Glutamatergic neuron (in vitro differentiated cells): ENCODE measurements at regions not wholly inside any gene's neighbourhood (a gene's known extent, or its start where the extent isn't known, plus 50 kb on each side); places are given as distances from the start of the nearest gene placed in this dataset.

ENCODE experiments used
- DNase-seq: peaks from one replicate; pipeline ENCODE4 v3.0.0; 2022
- H3K27ac Mint-ChIP-seq: one replicate; pipeline ENCODE4 v1.8.0; 2020; ENCODE audit warnings: mild to moderate bottlenecking, mixed read lengths, inconsistent platforms; ENCODE audit not compliant: unreplicated experiment
- H3K27me3 Mint-ChIP-seq: one replicate; pipeline ENCODE4 v1.8.0; 2020; ENCODE audit warnings: mild to moderate bottlenecking, moderate library complexity, mixed read lengths, inconsistent platforms; ENCODE audit not compliant: unreplicated experiment
- H3K36me3 Mint-ChIP-seq: one replicate; pipeline ENCODE4 v1.8.0; 2020; ENCODE audit warnings: mild to moderate bottlenecking, mixed read lengths, inconsistent platforms; ENCODE audit not compliant: unreplicated experiment
- H3K4me1 Mint-ChIP-seq: one replicate; pipeline ENCODE4 v1.8.0; 2020; ENCODE audit warnings: mild to moderate bottlenecking, low read depth, mixed read lengths, inconsistent platforms; ENCODE audit not compliant: unreplicated experiment
- H3K4me3 Mint-ChIP-seq: one replicate; pipeline ENCODE4 v1.8.0; 2020; ENCODE audit warnings: mild to moderate bottlenecking, mixed read lengths, inconsistent platforms; ENCODE audit not compliant: unreplicated experiment
- H3K9me3 Mint-ChIP-seq: one replicate; pipeline ENCODE4 v1.8.0; 2020; ENCODE audit warnings: mild to moderate bottlenecking, moderate library complexity, mixed read lengths, inconsistent platforms; ENCODE audit not compliant: unreplicated experiment
- TF ChIP-seq, protein P1 (sequence below): fragments of 200-600 bp; sonication (generic); IDR thresholded peaks from one replicate; pipeline ENCODE4 v1.5.0; 2021; ENCODE audit not compliant: partially characterized antibody, unreplicated experiment

DNA sequence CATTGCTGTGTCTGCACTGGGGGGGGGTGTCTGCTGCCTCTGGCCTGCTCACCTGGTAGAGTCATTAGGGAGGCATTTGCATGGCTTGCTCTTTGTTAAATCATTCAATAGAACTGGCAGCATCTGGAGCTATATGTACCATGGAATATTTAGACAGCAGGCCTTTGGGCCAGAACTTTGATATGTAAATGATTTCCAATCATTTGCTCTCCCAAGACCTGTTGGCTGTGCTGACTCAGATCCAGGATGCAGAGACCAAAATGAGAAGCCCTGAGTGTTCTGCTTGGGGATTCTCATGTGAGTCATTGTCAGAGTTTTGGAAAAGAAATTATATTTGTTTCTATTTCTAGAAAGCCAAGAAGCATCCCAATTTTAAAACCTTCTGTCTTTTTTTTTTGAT lies 257.6 kb upstream of the IGFBP3 start:
- Mint-ChIP-seq H3K4me3 (no peak overlapping the region), H3K27ac (no peak overlapping the region), H3K36me3 (peaks cover 8% of the 10 kb centered on the region), H3K4me1 (no peaks in the 10 kb centered on the region), H3K9me3 (no peaks in the 10 kb centered on the region), H3K27me3 (no peaks in the 10 kb centered on the region)
- DNase-seq: no peak
- TF ChIP-seq, protein P1, sequence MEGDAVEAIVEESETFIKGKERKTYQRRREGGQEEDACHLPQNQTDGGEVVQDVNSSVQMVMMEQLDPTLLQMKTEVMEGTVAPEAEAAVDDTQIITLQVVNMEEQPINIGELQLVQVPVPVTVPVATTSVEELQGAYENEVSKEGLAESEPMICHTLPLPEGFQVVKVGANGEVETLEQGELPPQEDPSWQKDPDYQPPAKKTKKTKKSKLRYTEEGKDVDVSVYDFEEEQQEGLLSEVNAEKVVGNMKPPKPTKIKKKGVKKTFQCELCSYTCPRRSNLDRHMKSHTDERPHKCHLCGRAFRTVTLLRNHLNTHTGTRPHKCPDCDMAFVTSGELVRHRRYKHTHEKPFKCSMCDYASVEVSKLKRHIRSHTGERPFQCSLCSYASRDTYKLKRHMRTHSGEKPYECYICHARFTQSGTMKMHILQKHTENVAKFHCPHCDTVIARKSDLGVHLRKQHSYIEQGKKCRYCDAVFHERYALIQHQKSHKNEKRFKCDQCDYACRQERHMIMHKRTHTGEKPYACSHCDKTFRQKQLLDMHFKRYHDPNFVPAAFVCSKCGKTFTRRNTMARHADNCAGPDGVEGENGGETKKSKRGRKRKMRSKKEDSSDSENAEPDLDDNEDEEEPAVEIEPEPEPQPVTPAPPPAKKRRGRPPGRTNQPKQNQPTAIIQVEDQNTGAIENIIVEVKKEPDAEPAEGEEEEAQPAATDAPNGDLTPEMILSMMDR: no peak

DNA sequence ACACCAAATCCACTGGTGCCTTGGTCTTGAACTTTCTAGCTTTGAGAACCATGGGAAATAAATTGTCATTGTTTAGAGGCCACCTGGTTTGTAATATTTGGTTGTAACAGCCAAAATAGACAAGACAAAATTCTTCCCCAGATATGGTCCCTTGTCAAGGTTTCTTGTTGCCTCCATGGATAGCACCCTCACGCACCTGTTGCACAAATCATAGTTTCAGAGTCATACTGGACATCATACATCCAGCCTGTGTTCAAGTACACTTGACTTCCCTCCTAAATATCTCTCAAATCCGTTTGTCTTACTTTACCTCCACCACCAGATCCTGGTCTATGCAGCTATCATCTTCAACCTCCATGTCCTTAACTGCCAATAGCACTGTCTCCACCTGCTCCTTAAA lies 256.7 kb upstream of the IGFBP3 start:
- Mint-ChIP-seq H3K9me3 (no peaks in the 10 kb centered on the region), H3K36me3 (peaks cover 8% of the 10 kb centered on the region), H3K27me3 (no peaks in the 10 kb centered on the region), H3K4me3 (no peak overlapping the region), H3K4me1 (no peaks in the 10 kb centered on the region), H3K27ac (no peak overlapping the region)
- TF ChIP-seq, protein P1: no peak
- DNase-seq: no peak

DNA sequence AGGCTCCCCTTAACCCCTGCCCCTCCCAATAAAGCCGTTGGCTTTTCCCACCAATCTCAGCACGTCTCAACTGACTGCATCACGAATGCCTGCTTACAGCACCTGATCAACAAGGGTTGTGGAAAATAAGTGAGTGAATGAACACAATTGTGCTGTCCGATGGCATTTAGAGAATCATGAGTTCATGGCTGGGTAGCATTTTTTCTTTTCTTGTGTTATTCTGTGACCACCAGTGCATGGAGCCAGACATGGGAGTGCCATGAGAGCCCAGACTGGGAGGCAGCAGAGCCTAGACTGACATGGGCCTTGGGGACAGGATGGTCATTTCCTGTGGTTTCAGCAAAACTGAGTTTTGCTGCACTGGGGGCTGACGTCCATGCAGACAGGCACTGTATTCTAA lies 254.1 kb upstream of the IGFBP3 start:
- H3K27ac Mint-ChIP-seq: no peak overlapping the region
- no peaks in the 10 kb centered on the region for H3K9me3 Mint-ChIP-seq
- H3K4me1 Mint-ChIP-seq: no peaks in the 10 kb centered on the region
- no peaks in the 10 kb centered on the region for H3K27me3 Mint-ChIP-seq
- no peak for DNase-seq
- H3K4me3 Mint-ChIP-seq: no peak overlapping the region
- no peaks in the 10 kb centered on the region for H3K36me3 Mint-ChIP-seq
- TF ChIP-seq, protein P1: no peak

DNA sequence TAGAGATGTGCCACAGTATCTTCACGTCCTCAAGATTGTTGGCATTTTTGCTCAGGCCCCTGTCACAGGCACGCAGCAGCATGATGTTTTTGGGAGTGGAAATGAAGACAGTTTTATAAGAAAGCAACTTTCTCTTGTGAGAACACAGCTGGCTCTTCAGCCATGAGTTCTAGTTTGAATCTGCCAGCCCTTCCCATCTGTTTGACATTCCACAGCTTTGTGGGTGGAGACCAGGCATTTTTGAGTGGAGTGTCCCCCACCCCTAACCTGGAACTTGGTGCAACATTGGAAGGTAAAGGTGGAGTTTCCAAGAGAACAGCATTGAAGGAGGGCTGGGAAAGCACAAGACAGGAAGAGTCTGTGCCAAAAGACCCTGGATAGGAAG lies 253.1 kb upstream of the IGFBP3 start:
- H3K27ac Mint-ChIP-seq: no peak overlapping the region
- no peaks in the 10 kb centered on the region for H3K27me3 Mint-ChIP-seq
- no peaks in the 10 kb centered on the region for H3K9me3 Mint-ChIP-seq
- H3K4me1 Mint-ChIP-seq: no peaks in the 10 kb centered on the region
- H3K36me3 Mint-ChIP-seq: no peaks in the 10 kb centered on the region
- no peak for DNase-seq
- TF ChIP-seq, protein P1: no peak
- no peak overlapping the region for H3K4me3 Mint-ChIP-seq

DNA sequence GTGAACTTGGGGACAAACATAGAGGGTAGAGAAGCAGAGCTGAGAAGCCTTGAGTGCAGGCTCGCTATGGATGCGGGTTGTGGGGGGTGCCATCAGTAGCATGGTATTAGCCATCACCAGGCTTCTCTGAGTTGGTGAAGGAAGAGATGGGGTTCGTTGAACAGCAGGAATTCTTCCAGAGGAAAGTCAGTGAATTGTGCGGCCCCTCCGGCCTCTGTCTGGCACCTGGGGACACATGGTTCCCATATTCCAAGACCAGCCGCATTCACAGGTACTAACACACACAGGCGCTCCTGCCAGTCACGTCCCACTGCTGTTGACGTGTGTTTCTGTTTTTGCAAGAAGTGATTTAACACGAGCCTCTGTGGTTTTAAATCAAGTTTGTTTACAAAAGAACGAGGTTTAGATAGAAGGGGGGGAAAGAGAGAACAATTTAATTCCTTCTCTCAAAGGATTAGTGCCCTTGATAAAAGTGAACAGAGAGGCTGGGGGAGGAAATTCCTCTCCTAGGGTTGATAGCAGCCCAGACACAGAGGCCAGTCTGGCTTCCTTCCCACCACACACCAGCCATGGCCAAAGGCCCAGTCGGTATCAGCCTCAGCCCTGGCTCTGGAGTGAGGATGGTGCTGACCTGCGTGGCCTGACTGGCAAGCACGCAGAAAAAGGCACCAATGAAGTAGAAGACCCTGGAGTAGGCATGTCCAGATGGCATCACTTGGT lies 252.6 kb upstream of the IGFBP3 start:
- H3K27ac Mint-ChIP-seq: no peak overlapping the region
- DNase-seq: no peak
- no peaks in the 10 kb centered on the region for H3K36me3 Mint-ChIP-seq
- peaks cover 2% of the 10 kb centered on the region for H3K27me3 Mint-ChIP-seq
- TF ChIP-seq, protein P1: no peak
- no peak overlapping the region for H3K4me3 Mint-ChIP-seq
- H3K9me3 Mint-ChIP-seq: no peaks in the 10 kb centered on the region
- no peaks in the 10 kb centered on the region for H3K4me1 Mint-ChIP-seq
